Choroid plexus epithelial cell (primary cell): ENCODE measurements at regions not wholly inside any gene's neighbourhood (a gene's known extent, or its start where the extent isn't known, plus 50 kb on each side); places are given as distances from the start of the nearest gene placed in this dataset.

Experiments used
- DNase-seq: peaks from one replicate; pipeline ENCODE4 v3.0.0-alpha.2; 2010; ENCODE audit warnings: low read depth
- H3K4me3 ChIP-seq: 2 replicates; pipeline ENCODE4 v1.5.1; 2011; ENCODE audit warnings: low read depth, mild to moderate bottlenecking, control low read depth, low read length, moderate library complexity
- TF ChIP-seq, protein P1 (sequence below): conservative IDR thresholded peaks from 2 replicates; pipeline ENCODE4 v1.5.1; 2011; ENCODE audit warnings: low read depth, mild to moderate bottlenecking, control low read depth, inconsistent platforms, low read length, moderate library complexity

DNA sequence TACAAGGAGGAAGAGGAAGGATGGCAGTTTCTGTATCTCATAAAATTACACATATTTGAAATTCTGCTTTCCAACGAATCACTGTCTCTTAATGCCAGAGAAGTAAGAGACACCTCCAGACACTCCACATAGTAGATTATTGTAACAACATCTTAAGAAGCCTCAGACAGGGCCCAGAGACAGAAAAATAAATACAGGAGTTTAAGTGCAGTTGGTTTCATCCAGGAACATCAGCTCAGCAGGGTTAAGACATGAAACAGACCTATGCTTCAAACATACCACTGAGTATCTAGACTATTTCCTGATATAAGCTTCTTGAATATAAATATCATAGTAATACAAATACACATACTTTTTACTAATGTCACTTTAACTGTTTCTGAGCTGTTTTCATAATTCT lies 290.3 kb downstream of the ADAMTS20 start:
- DNase-seq = no peak
- H3K4me3 ChIP-seq = no peak overlapping the region
- TF ChIP-seq, protein P1, sequence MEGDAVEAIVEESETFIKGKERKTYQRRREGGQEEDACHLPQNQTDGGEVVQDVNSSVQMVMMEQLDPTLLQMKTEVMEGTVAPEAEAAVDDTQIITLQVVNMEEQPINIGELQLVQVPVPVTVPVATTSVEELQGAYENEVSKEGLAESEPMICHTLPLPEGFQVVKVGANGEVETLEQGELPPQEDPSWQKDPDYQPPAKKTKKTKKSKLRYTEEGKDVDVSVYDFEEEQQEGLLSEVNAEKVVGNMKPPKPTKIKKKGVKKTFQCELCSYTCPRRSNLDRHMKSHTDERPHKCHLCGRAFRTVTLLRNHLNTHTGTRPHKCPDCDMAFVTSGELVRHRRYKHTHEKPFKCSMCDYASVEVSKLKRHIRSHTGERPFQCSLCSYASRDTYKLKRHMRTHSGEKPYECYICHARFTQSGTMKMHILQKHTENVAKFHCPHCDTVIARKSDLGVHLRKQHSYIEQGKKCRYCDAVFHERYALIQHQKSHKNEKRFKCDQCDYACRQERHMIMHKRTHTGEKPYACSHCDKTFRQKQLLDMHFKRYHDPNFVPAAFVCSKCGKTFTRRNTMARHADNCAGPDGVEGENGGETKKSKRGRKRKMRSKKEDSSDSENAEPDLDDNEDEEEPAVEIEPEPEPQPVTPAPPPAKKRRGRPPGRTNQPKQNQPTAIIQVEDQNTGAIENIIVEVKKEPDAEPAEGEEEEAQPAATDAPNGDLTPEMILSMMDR = no peak

DNA sequence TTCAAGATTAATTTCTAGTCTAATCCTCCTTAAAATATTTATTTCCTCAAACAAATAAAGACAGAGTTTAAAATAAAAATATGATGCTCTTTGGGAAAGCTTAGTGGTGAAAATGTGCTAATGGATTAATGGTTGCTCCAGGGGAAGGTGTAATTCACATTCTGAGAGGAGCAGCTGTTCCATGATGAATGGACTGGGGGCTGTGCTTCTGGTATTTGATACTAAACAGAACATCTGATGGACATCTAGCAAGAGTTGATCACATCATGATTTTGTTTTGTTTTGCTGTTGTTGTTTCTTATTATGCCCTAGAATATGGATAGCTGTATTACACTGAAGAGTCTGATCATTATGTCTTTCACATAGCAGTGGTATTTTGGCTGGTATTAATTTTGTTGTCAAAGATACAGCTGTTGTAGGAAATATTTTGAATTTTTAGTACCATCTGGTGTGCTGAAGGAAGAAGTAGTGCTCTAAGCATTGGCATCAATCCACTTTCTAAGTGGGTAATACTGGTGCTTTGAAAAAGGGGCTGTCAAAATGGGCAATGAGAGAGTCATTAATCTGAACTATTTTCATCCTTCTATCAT lies 296.4 kb downstream of the ADAMTS20 start:
- TF ChIP-seq, protein P1 = no peak
- DNase-seq = no peak
- no peak overlapping the region for H3K4me3 ChIP-seq

DNA sequence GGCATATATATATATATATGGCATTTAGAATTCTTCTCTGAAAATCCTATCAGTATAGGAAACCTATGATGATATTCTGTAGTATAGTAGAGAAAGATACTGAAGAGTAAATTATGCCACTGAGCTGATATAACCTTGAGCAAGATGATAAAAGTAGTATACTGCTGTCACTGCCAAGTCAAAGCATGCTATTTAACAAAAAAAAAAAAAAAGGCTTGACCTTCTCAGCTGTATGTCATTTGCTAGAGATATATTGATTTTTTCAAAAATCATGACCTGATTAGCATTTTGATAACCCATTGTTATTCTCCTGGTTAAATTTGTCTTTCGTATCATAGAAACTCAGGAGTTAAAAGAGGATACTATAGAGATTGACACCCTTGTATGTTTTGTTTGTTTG lies 299.4 kb downstream of the ADAMTS20 start:
- H3K4me3 ChIP-seq = no peak overlapping the region
- TF ChIP-seq, protein P1 = no peak
- no peak for DNase-seq

DNA sequence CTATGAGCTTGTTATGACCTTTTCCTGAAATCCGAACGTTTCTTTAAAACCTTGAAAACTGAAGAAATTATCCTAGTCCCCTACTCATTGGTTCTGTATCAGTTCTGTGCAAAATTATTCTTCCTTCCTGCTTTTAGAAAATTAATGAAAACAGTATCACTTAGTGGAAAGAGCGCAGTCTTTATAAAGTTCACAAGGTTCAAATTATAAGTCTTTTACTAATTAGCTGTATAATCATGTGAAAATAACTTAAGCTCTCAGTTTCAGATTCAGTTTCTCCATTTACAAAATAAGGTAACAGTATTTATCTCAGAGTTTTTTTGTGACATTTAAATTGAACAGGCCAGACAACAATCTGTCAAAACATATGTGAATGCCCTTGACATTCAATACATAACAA lies 306.1 kb downstream of the ADAMTS20 start:
- no peak overlapping the region for H3K4me3 ChIP-seq
- TF ChIP-seq, protein P1 = no peak
- DNase-seq = no peak

DNA sequence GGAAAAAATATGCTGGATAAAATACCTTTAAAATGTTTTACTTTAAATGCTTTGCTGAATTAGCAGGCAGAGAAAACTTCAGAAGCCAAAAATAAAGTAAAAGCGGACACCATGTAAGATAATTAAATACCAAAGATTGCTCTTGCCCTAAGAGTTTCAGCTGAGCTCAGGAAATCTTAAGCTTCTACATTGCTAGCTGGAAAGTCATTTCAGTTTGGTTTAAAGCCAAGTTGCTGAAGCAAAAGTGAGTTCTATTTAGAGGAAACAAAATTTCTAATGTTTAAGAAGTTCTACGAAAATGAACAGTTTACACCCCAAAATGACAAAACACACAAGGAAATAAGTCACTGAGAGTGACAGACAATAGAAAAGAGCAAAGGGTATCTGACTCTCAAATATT lies 310.0 kb downstream of the ADAMTS20 start:
- TF ChIP-seq, protein P1 = no peak
- H3K4me3 ChIP-seq = no peak overlapping the region
- peak; percentile 81 for DNase-seq

DNA sequence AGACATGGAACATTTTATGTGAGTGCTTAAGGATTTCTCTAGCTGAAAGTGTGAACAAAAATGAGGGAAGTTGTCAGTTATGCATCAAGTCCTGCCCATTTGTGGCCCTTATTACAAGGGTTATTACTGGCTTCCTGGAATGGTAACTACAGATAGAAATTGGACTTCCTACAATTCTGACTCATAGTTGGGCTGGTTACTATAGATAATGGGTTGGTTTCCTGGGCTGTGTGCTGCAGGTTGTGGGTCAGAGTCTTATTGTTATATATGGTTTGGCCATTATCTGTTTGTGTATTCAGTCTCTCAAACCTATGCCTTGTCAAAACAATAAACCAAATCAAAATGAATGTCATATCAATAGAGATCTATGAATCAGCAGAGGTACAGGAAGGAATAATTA lies 313.7 kb downstream of the ADAMTS20 start:
- peak; percentile 5 for DNase-seq
- TF ChIP-seq, protein P1 = no peak
- no peak overlapping the region for H3K4me3 ChIP-seq

DNA sequence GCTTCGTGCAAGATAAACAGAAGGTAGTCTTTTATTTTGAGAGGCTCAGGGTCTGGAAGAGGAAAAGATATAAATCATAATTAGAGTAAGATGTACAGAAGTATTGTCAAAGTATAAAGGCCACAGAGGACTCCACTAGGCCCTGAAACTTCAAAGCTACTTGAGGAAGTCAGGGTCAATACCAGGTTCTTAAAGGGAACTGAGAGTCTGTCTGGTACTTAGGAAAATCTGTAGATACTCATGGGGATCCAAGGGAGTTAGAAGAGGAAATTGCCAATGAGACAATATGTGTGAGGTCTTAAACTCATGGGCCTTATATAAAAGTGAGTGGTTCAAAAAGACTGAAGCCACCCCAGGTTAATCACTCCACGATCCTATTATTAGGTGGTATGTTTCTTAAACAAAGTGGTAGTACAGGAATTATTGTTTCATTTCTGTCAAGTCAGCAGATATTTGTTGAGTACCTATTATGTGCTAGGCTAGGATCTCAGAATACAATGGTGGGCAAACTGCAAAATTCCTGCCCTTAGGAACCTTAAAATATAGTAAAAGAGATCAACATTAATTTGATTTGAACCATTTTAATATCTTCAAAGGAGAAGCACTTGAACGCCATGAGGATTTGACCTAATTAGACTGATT lies 314.6 kb downstream of the ADAMTS20 start:
- DNase-seq = no peak
- TF ChIP-seq, protein P1 = no peak
- no peak overlapping the region for H3K4me3 ChIP-seq
